Hepatocyte (in vitro differentiated cells): ENCODE measurements at regions not wholly inside any gene's neighbourhood (a gene's known extent, or its start where the extent isn't known, plus 50 kb on each side); places are given as distances from the start of the nearest gene placed in this dataset.

ENCODE experiments used
- DNase-seq: peaks from one replicate; pipeline ENCODE4 v3.0.0-alpha.2; 2016; ENCODE audit warnings: low spot score
- H2AFZ ChIP-seq: fragments of 200-600 bp; sonication (generic); 2 replicates; pipeline ENCODE4 v1.6.0; 2016; ENCODE audit warnings: antibody characterized with exemption, mild to moderate bottlenecking
- H3K27ac ChIP-seq: fragments of 200-600 bp; sonication (generic); 2 replicates; pipeline ENCODE4 v1.5.1; 2016; ENCODE audit warnings: mild to moderate bottlenecking
- H3K27me3 ChIP-seq: fragments of 200-600 bp; sonication (generic); 2 replicates; pipeline ENCODE4 v1.6.1; 2016
- H3K36me3 ChIP-seq: fragments of 200-600 bp; sonication (generic); replicated peaks from 2 replicates; pipeline ENCODE4 v1.5.1; 2016; ENCODE audit warnings: low read depth; ENCODE audit not compliant: insufficient read depth
- H3K4me1 ChIP-seq: fragments of 200-600 bp; sonication (generic); 2 replicates; pipeline ENCODE4 v1.5.1; 2016; ENCODE audit warnings: mild to moderate bottlenecking, moderate library complexity; ENCODE audit not compliant: insufficient read depth
- H3K4me2 ChIP-seq: fragments of 200-600 bp; sonication (generic); 2 replicates; pipeline ENCODE4 v1.6.0; 2016
- H3K4me3 ChIP-seq: fragments of 200-600 bp; sonication (generic); 2 replicates; pipeline ENCODE4 v1.5.1; 2016; ENCODE audit warnings: mild to moderate bottlenecking
- H3K79me2 ChIP-seq: fragments of 200-600 bp; sonication (generic); 2 replicates; pipeline ENCODE4 v1.6.0; 2017; ENCODE audit warnings: mild to moderate bottlenecking
- H3K9me2 ChIP-seq: fragments of 200-600 bp; sonication (generic); replicated peaks from 2 replicates; pipeline ENCODE4 v1.6.0; 2017; ENCODE audit warnings: mild to moderate bottlenecking; ENCODE audit not compliant: insufficient read depth
- H3K9me3 ChIP-seq: fragments of 200-600 bp; sonication (generic); 2 replicates; pipeline ENCODE4 v1.5.1; 2016; ENCODE audit warnings: low read depth, mild to moderate bottlenecking
- H4K20me1 ChIP-seq: fragments of 200-600 bp; sonication (generic); 2 replicates; pipeline ENCODE4 v1.6.0; 2016; ENCODE audit warnings: mild to moderate bottlenecking; ENCODE audit not compliant: insufficient read depth, poor library complexity, severe bottlenecking
- CTCF ChIP-seq: fragments of 200-600 bp; sonication (generic); IDR thresholded peaks from 2 replicates; pipeline ENCODE4 v1.5.1; 2016; ENCODE audit warnings: antibody characterized with exemption, mild to moderate bottlenecking; ENCODE audit not compliant: poor library complexity
- EZH2 ChIP-seq: fragments of 200-600 bp; sonication (generic); IDR thresholded peaks from 2 replicates; pipeline ENCODE4 v1.6.1; 2016; ENCODE audit warnings: antibody characterized with exemption, mild to moderate bottlenecking, borderline replicate concordance
- EZH2phosphoT487 ChIP-seq: fragments of 200-600 bp; sonication (generic); IDR thresholded peaks from one replicate; pipeline ENCODE4 v1.6.1; 2018; ENCODE audit warnings: antibody characterized with exemption, mild to moderate bottlenecking, low read depth, moderate library complexity; ENCODE audit not compliant: unreplicated experiment, severe bottlenecking
- WGBS: methylation state at CpG from one replicate; pipeline ENCODE4 v1.1.6; 2016; ENCODE audit warnings: low lambda C conversion rate; ENCODE audit errors: missing lambda C conversion rate; 5-methylcytosine and 5-hydroxymethylcytosine counted together

- Histone ChIP-seq H3K36me3 (no peaks in the 10 kb centered on the region), H3K79me2 (no peaks in the 10 kb centered on the region), H3K27ac (peak overlapping the region; percentile 68), H3K4me2 (no peak overlapping the region), H3K27me3 (no peaks in the 10 kb centered on the region), H3K4me1 (no peaks in the 10 kb centered on the region), H3K9me2 (no peaks in the 10 kb centered on the region), H3K4me3 (no peak overlapping the region), H2AFZ (no peak overlapping the region), H3K9me3 (no peaks in the 10 kb centered on the region), H4K20me1 (no peaks in the 10 kb centered on the region)
- DNase-seq = no peak
- TF ChIP-seq EZH2 = no peak
- TF ChIP-seq EZH2phosphoT487 = no peak
- no peak for TF ChIP-seq CTCF
- WGBS = 91% methylated on average over 2 of the region's 2 CpGs
Observed at GRCh38 chr9:90966031-90966290, 164.3 kb downstream of the SYK start.

- Histone ChIP-seq H3K4me1 (no peaks in the 10 kb centered on the region), H3K4me3 (no peak overlapping the region), H3K36me3 (no peaks in the 10 kb centered on the region), H4K20me1 (no peaks in the 10 kb centered on the region), H3K27ac (peak overlapping the region; percentile 68), H3K9me3 (no peaks in the 10 kb centered on the region), H3K4me2 (no peak overlapping the region), H3K27me3 (no peaks in the 10 kb centered on the region), H2AFZ (no peak overlapping the region), H3K79me2 (no peaks in the 10 kb centered on the region), H3K9me2 (no peaks in the 10 kb centered on the region)
- 88% methylated on average over 18 of the region's 19 CpGs for WGBS
- TF ChIP-seq CTCF (no peak), EZH2 (no peak), EZH2phosphoT487 (no peak)
- no peak for DNase-seq
Observed at GRCh38 chr9:90966480-90967144, 165.0 kb downstream of the SYK start.

GRCh38 chr9:90967145-90967538 is 165.5 kb downstream of the SYK start:
- Histone ChIP-seq H3K4me2 (no peak overlapping the region), H2AFZ (no peak overlapping the region), H4K20me1 (no peaks in the 10 kb centered on the region), H3K27ac (no peak overlapping the region), H3K79me2 (no peaks in the 10 kb centered on the region), H3K27me3 (no peaks in the 10 kb centered on the region), H3K4me3 (no peak overlapping the region), H3K9me3 (no peaks in the 10 kb centered on the region), H3K36me3 (no peaks in the 10 kb centered on the region), H3K9me2 (no peaks in the 10 kb centered on the region), H3K4me1 (no peaks in the 10 kb centered on the region)
- no peak for DNase-seq
- WGBS = 82% methylated on average over 6 of the region's 7 CpGs
- TF ChIP-seq CTCF (no peak), EZH2phosphoT487 (no peak), EZH2 (no peak)
